Astrocyte of the cerebellum (primary cell): ENCODE measurements at regions not wholly inside any gene's neighbourhood (a gene's known extent, or its start where the extent isn't known, plus 50 kb on each side); places are given as distances from the start of the nearest gene placed in this dataset.
A peak's percentile ranks its signal among the peaks of the same experiment; 100 is the strongest.

Experiments used
- DNase-seq: peaks from one replicate; pipeline ENCODE4 v3.0.0-alpha.2; 2011; ENCODE audit warnings: low read depth
- H3K4me3 ChIP-seq: 2 replicates; pipeline ENCODE4 v1.5.1; 2011; ENCODE audit warnings: mild to moderate bottlenecking, low read depth, low read length, moderate library complexity
- in situ Hi-C: cut with HindIII; loops from 2 replicates; pipeline ENCODE4 v1.10.0; 2017; ENCODE audit warnings: low sequenced_read_pairs
- TF ChIP-seq, protein P1 (sequence below): IDR thresholded peaks from 2 replicates; pipeline ENCODE4 v1.5.1; 2012; ENCODE audit warnings: low read length, low read depth, moderate library complexity, mild to moderate bottlenecking; ENCODE audit errors: missing control alignments

DNA sequence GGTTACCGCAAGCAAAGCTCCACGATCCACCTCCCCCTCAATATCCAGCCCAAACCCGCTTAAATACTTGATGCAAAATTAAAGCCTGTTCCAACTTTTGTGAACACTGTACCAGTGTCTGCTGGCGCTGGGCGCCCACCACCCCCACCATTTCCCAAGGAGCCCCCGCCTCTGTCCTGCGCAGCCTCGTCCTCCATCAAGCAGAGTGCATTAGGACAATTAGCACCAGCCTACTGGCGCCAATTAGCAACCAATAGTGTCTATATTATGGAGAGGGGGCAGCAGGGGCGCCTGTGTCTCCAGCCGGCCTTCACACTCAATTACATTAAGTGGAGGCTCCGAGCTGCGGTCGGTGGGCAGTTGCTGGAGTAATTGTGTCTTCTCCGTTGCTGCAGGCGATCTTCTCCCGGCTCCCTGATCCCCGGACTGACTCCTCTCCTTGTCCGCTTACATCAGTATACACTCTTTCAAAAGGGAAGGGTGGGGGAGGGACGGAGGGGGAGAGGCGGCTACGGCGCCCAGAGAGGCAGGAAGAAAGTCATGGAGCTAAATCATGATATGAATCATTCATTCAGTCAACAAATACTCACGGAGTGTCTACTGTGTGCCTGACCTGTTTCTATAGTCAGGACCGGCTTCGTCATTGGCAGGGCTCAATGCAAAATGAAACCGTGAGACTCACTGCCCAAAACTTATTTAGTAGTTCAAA, 707.3 kb downstream of the MED13L start:
- DNase-seq = no peak
- peak overlapping the region; percentile 35 for H3K4me3 ChIP-seq
- TF ChIP-seq, protein P1, sequence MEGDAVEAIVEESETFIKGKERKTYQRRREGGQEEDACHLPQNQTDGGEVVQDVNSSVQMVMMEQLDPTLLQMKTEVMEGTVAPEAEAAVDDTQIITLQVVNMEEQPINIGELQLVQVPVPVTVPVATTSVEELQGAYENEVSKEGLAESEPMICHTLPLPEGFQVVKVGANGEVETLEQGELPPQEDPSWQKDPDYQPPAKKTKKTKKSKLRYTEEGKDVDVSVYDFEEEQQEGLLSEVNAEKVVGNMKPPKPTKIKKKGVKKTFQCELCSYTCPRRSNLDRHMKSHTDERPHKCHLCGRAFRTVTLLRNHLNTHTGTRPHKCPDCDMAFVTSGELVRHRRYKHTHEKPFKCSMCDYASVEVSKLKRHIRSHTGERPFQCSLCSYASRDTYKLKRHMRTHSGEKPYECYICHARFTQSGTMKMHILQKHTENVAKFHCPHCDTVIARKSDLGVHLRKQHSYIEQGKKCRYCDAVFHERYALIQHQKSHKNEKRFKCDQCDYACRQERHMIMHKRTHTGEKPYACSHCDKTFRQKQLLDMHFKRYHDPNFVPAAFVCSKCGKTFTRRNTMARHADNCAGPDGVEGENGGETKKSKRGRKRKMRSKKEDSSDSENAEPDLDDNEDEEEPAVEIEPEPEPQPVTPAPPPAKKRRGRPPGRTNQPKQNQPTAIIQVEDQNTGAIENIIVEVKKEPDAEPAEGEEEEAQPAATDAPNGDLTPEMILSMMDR = no peak
- in situ Hi-C loops = no loop called here

DNA sequence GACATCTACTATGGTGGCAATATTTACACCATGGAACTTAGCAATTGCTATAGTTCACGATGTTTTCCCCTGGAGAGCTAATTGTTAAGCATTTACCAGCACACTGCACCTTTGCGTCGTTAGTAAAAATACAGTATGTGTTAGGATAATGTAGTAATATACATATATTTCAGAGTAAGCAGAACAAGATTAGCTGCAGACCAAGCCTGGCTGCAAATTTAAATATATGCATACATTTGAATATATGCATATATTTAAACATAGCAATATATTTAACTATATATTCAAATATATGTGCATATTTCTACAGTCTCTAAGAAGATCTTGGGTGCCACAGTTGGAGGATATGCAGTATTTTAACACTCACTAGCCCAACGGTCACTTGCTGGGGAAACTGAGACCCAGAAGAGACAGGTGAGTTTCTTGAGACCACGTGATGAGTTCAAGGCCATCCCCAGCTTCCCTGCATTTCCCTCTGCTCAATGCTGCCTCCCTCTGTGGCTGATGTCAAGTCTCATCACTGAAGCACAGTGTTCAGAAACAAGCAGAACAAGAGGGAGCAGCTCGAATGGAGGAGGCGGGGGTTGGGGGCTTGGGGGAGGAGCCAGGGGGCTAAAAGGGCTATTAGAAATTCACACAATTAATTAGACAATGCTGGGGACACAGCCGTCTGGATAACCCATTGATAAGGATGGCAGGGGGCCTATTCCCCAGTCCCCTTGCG, 708.0 kb downstream of the MED13L start:
- no peak for DNase-seq
- peak overlapping the region; percentile 35 for H3K4me3 ChIP-seq

DNA sequence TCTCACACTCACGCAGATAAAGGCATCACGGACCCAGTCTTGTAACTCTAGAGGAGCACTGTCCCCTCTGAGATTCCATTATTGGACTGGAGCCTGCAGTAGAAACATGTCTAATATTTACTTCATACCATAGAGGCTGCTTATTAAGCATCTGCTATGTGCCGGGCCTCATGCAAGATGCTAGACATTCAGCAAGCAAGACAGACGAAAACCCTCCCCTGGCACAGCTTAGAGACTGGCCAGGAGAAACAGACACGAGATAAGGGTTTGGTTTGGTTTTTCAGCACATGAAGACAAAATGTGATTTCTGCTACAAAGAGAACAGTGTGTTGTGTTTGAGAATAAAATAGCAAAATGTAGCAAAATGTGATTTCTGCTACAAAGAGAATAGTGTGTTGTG, 719.2 kb downstream of the MED13L start:
- DNase-seq = no peak
- in situ Hi-C loops = no loop called here
- TF ChIP-seq, protein P1 = no peak
- H3K4me3 ChIP-seq = no peak overlapping the region

More for the DNA sequence above, 708.0 kb downstream of the MED13L start:
- in situ Hi-C loops = no loop called here
- TF ChIP-seq, protein P1 = peak; percentile 30

DNA sequence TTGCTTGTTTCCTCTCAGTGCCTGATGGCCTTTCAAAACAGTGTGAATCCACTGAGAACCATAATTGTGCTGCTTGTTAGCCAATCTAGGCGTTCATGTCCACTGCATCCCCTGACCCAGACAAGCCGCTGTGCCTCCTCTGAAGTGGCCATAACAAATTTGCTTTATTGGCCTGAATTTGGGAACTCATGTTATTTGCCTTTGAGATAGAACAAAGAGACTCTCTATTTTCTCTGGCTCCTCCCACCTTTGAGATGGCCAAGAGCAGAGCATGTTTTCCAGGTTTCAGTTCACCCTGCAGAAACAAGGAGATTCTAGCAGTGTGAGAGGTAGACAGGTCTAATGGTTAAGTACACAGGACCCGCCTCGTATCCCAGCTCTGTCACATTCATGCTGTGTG, 723.9 kb downstream of the MED13L start:
- no peak for DNase-seq
- TF ChIP-seq, protein P1 = no peak
- H3K4me3 ChIP-seq = no peak overlapping the region
- in situ Hi-C loops = no loop called here

DNA sequence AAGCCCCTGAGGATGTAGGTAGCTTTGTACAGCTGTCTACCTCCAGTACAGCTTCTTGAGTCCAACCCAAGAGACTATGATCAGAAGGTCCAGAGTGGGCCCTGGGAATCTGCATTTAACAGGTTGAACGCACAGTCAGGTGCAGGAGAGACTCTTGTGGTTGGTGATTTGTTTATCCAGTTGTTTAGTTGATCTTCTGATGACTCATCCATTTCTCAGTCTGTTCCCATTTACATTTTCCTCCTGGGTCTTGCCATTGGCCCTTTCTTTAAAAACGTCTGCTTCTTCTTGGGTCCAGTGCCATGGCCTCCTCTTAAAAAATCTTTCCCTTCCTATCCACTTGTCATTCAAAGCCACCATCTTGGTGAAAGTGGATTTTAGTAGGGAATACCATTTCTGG, 734.2 kb downstream of the MED13L start:
- in situ Hi-C loops = loop anchor here (5.0 kb wide), 2 partner anchors 34 to 69 kb away; no protein-coding TSS in a partner anchor
- no peak for DNase-seq
- TF ChIP-seq, protein P1 = no peak
- H3K4me3 ChIP-seq = no peak overlapping the region

DNA sequence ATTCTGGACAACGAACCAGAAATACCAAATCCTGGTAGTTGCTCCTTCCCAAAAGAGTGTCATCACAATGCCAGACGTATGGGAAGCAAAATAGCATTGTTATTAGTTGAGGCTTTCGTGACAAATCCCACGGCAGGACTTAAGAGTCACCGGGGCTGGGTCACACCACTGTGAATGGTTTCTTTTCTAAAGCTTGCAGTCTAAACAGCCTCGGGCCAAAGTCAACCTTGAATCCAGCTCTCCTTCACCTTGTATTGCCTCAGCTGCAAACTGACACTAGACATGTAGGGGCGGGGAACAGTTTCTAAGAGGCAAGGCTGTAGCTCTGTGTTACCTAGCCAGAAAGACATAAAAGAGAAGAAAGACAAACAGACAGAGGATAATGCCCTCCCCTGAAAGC, 734.8 kb downstream of the MED13L start:
- in situ Hi-C loops = loop anchor here (5.0 kb wide), 2 partner anchors 35 to 70 kb away; no protein-coding TSS in a partner anchor
- DNase-seq = no peak
- no peak overlapping the region for H3K4me3 ChIP-seq
- TF ChIP-seq, protein P1 = no peak
